Nephron progenitor cell (in vitro differentiated cells): ENCODE measurements at regions not wholly inside any gene's neighbourhood (a gene's known extent, or its start where the extent isn't known, plus 50 kb on each side); places are given as distances from the start of the nearest gene placed in this dataset.

Source experiments
- DNase-seq: peaks from one replicate; pipeline ENCODE4 v3.0.0; 2021
- H3K27ac Mint-ChIP-seq: 2 replicates; pipeline ENCODE4 v1.8.0; 2021; ENCODE audit warnings: mild to moderate bottlenecking, moderate library complexity, mixed read lengths
- H3K27me3 Mint-ChIP-seq: 2 replicates; pipeline ENCODE4 v1.8.0; 2021; ENCODE audit warnings: mild to moderate bottlenecking, low read depth, mixed read lengths; ENCODE audit not compliant: poor library complexity
- H3K36me3 Mint-ChIP-seq: 2 replicates; pipeline ENCODE4 v1.8.0; 2021; ENCODE audit warnings: low read depth, mixed read lengths
- H3K4me1 Mint-ChIP-seq: 2 replicates; pipeline ENCODE4 v1.8.0; 2021; ENCODE audit warnings: mixed read lengths
- H3K4me3 Mint-ChIP-seq: 2 replicates; pipeline ENCODE4 v1.8.0; 2021; ENCODE audit warnings: mild to moderate bottlenecking, moderate library complexity, mixed read lengths
- H3K9me3 Mint-ChIP-seq: 2 replicates; pipeline ENCODE4 v1.8.0; 2021; ENCODE audit warnings: mild to moderate bottlenecking, moderate library complexity, mixed read lengths
- TF ChIP-seq, protein P1 (sequence below): fragments of 200-600 bp; sonication (generic); IDR thresholded peaks from 2 replicates; pipeline ENCODE4 v1.5.0; 2021; ENCODE audit warnings: antibody characterized with exemption

DNA sequence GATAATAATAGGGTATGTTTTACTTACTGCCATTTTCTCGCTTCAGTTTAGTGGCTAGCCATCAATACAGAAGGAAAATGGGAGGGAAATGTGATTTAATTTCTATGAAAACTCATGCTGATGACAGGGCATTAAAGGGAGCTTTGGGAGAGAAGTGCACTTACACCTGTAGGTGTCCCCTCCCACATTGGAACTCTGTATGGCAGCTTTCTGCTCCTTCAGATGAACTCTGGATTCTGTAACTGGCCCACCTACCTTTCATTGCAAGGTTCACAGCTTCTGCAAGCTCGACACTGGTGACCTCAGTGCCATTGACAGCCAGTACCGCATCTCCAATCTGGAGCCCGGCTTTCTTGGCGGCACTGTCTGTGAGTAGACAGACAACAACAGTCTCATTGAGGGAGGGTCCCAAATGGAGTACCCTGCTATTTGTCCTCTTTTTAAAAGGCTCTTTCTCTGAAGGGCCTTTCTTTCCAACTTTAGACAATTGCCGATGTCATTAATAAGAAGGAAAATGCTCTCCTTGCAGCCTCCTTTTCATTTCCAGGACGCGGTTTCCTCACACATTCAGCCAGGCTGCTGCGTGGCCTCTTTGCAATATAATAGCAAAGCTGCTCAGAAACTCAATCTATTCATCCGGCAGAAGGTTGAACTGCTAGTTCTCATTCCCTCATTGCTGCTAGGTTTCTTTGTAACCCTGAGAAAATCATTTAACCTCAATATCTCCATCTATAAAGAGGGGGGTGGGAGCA lies 63.6 kb downstream of the NUDT12 start:
- H3K36me3 Mint-ChIP-seq, result no peaks in the 10 kb centered on the region
- no peak for DNase-seq
- H3K27ac Mint-ChIP-seq, result no peak overlapping the region
- H3K9me3 Mint-ChIP-seq, result peaks cover 14% of the 10 kb centered on the region
- TF ChIP-seq, protein P1, sequence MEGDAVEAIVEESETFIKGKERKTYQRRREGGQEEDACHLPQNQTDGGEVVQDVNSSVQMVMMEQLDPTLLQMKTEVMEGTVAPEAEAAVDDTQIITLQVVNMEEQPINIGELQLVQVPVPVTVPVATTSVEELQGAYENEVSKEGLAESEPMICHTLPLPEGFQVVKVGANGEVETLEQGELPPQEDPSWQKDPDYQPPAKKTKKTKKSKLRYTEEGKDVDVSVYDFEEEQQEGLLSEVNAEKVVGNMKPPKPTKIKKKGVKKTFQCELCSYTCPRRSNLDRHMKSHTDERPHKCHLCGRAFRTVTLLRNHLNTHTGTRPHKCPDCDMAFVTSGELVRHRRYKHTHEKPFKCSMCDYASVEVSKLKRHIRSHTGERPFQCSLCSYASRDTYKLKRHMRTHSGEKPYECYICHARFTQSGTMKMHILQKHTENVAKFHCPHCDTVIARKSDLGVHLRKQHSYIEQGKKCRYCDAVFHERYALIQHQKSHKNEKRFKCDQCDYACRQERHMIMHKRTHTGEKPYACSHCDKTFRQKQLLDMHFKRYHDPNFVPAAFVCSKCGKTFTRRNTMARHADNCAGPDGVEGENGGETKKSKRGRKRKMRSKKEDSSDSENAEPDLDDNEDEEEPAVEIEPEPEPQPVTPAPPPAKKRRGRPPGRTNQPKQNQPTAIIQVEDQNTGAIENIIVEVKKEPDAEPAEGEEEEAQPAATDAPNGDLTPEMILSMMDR, result no peak
- peaks cover 16% of the 10 kb centered on the region for H3K4me1 Mint-ChIP-seq
- H3K4me3 Mint-ChIP-seq, result no peak overlapping the region
- H3K27me3 Mint-ChIP-seq, result peaks cover 12% of the 10 kb centered on the region

DNA sequence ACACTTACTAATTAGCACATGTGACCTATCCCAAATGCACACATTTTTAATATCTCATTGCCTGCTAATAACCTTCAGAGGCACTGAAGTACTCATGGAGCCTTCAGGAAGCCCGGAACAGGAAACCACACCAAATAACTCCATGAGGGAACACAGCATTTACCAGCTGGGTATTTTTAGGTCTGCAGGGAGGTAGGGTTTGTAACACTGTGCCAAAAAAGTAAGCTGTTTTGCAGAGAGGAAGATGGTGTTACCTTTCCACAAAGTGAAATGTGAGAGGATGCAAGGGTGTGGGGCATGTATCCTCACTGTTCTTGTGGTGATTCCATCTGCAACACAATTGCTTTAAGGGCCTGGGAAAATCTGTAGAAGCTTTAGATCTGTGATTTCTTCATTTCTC lies 64.4 kb downstream of the NUDT12 start:
- TF ChIP-seq, protein P1, result no peak
- Mint-ChIP-seq H3K36me3 (no peaks in the 10 kb centered on the region), H3K27ac (peak overlapping the region; percentile 11), H3K9me3 (peaks cover 14% of the 10 kb centered on the region), H3K4me1 (peaks cover 16% of the 10 kb centered on the region), H3K27me3 (peaks cover 12% of the 10 kb centered on the region), H3K4me3 (no peak overlapping the region)
- DNase-seq, result no peak

DNA sequence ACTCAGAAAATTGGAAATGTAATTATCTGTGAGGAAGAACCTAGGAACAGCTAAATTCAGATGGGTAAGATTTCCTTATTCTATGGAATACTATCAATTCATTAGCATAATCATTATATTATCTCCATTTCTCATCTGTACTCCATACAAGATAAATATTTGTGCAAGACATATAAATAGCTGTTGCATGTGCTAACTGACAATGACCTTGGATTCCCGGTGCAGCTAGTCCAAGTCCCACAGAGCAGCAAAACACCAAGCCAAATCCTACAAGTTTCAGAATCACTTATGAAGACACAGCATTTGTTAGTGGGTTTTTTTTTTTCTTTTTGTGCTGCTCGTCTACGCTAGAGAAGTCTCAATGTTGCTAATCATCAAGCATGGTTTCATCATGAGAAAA lies 64.8 kb downstream of the NUDT12 start:
- H3K27ac Mint-ChIP-seq, result no peak overlapping the region
- H3K9me3 Mint-ChIP-seq, result peaks cover 14% of the 10 kb centered on the region
- no peak for DNase-seq
- TF ChIP-seq, protein P1, result no peak
- H3K27me3 Mint-ChIP-seq, result peaks cover 12% of the 10 kb centered on the region
- no peak overlapping the region for H3K4me3 Mint-ChIP-seq
- H3K4me1 Mint-ChIP-seq, result peaks cover 16% of the 10 kb centered on the region
- no peaks in the 10 kb centered on the region for H3K36me3 Mint-ChIP-seq

DNA sequence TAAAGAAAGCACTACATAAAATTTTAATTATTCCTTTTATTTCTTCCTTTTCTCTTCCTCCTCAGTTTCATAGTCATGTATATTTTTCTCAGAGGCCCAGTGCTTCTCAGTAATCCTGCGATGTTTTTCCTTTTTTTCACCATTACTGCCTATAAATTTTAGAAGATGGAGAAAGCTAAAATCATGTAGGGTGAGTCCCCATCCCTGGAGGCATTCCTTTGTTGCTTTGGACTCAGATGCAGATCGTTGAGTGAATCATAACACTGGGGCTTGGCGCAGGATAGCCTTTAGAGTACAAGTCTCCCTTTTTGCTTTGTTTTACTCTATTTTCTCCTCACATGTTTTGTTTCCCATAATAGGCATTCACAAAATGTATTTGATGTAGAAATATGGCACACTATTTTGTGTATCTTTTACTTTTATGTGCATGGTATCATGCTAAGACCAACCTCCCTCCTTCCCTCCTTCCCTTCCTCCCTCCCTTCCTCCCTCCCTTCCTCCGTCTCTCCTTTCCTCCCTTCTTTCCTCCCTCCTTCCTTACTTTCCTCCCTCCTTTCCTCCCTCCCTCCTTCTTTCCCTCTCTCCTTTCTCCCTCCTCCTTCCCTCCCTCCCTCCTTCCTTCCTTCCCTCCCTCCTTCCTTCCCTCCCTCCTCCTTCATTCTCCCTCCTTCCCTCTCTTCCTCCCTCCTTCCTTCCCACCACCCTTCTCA lies 72.4 kb downstream of the NUDT12 start:
- Mint-ChIP-seq H3K9me3 (peaks cover 8% of the 10 kb centered on the region), H3K27me3 (peaks cover 13% of the 10 kb centered on the region), H3K4me1 (peaks cover 23% of the 10 kb centered on the region), H3K27ac (no peak overlapping the region), H3K4me3 (no peak overlapping the region), H3K36me3 (no peaks in the 10 kb centered on the region)
- TF ChIP-seq, protein P1, result no peak
- no peak for DNase-seq

DNA sequence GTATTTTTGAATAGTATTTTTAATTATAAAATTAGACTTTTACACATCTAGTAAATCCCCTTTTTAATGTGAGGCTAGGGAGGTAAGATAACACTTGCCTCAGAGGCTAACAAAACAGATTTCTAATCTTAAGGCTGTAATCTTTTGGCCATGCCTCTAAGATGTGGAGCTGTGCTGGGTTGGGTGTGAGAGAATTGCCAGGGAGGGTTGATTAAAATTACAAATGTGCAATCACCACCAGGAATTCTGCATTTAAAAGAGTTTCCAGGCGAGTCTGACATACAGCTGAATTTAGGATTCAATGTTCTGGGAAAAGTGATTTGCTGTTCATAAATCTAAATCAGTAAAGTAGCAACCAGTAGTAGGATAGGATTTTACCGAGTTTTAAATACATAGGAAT lies 73.3 kb downstream of the NUDT12 start:
- TF ChIP-seq, protein P1, result no peak
- Mint-ChIP-seq H3K9me3 (peaks cover 3% of the 10 kb centered on the region), H3K27me3 (peaks cover 13% of the 10 kb centered on the region), H3K4me1 (peaks cover 23% of the 10 kb centered on the region), H3K4me3 (no peak overlapping the region), H3K36me3 (no peaks in the 10 kb centered on the region), H3K27ac (no peak overlapping the region)
- DNase-seq, result no peak
